ENCODE measurements at regions not wholly inside any gene's neighbourhood (a gene's known extent, or its start where the extent isn't known, plus 50 kb on each side); places are given as distances from the start of the nearest gene placed in this dataset.

DNA sequence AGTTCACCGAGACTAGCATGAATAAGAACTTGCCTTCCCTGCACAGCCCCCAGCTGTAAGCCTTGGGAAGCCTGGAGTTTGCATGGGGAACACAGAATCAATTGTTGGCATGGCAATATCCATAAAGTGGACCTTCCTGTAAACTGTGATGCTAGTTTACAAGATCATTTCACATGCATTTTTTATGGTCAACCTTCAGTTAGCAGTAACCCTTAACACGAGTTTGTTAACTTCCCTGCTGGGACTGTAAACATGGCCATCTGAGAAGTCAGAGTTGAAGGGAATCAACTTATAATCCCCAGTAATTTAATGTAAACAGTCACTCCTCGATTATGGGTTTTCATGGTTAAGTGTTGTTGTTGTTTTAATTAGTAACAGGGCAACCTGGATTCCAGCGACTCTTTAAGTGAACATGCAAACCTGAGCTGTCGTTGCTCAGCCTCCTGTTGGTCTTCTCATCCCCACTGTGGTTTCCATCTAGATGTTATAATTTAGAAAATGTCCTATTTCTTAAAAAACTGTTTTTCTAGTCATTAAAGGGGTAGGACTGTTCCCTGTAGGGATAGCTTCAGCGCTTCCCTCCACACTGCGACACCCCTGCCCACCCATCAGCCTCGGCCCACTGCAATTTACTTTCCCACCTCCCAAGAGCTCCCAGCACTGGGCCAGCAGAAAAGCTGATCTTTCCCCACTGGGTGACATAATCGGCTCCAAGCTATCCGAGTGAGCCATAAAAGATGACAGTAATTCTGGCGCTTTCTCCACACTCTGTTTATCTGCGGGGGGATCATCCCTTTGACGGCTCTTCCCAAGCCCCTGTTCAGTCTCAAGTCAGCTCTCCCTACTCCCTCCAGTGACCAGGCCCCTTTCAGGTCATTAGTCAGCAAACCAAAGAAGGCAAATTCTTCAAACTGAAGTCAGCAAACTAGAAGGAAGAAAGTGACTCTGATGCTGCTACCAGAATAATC, 107.6 kb upstream of the IPO9 start:
- no peak for ATAC-seq
- peaks cover 9 to 97% (median 78%) of the 10 kb centered on the region in 12 donors for H3K4me1 ChIP-seq
- no peak overlapping the region for H3K4me3 ChIP-seq
- no peaks in the 10 kb centered on the region for H3K27me3 ChIP-seq
- peak in 1 of 5 donors; percentile 47 for DNase-seq
- TF ChIP-seq, protein P1, sequence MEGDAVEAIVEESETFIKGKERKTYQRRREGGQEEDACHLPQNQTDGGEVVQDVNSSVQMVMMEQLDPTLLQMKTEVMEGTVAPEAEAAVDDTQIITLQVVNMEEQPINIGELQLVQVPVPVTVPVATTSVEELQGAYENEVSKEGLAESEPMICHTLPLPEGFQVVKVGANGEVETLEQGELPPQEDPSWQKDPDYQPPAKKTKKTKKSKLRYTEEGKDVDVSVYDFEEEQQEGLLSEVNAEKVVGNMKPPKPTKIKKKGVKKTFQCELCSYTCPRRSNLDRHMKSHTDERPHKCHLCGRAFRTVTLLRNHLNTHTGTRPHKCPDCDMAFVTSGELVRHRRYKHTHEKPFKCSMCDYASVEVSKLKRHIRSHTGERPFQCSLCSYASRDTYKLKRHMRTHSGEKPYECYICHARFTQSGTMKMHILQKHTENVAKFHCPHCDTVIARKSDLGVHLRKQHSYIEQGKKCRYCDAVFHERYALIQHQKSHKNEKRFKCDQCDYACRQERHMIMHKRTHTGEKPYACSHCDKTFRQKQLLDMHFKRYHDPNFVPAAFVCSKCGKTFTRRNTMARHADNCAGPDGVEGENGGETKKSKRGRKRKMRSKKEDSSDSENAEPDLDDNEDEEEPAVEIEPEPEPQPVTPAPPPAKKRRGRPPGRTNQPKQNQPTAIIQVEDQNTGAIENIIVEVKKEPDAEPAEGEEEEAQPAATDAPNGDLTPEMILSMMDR (IDR thresholded peaks at IDR 0.05) = no peak
- TF ChIP-seq POLR2A (IDR thresholded peaks at IDR 0.05) = no peak
- intact Hi-C loops (cut with DNase I) = loop anchor here in 1 of 10 donors (2.0 kb wide), 1 partner anchor 15 kb away; no protein-coding TSS in a partner anchor
- H3K9me3 ChIP-seq = no peaks in the 10 kb centered on the region
- peak overlapping the region; percentile 54 to 98 (median 82) for H3K27ac ChIP-seq
- H3K36me3 ChIP-seq = peaks cover 0 to 24% (median 8%) of the 10 kb centered on the region in 9 donors
- WGBS, 4 donors = 53 to 66% (median 63%) methylated on average over 13 of the region's 13 CpGs

DNA sequence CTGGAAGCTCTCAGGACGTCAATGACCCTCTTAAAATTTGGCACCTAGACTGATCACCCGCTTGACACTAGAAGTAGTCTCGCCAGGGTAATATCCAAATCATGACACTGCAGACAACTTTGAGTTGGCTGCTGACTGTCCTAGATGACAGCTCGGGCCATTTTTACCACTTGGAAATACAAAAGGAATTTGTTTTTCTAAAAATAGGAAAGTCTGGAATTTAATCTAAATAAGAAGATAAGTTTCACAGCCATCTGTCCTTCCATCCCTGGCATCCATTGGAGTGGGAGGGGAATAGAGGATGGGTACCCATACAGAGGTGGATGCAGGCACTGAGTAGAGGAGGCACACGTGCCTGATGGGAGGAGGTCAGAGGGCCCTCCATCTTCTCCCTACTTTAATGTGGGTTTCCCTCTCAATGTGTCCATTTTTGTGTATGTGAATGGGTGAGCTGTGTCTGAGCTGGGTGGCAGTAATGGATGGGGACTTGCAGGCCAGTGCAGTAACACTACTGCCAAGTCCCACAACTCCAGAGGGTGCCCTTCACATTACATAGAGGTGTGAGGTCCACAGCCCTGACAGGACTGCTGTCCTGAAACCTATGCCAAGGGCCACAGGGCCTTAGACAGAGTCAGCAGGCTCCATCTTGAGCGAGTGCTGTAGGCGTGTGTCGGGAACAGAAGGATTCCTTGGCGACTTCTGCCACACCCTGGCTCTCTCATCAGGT, 104.8 kb upstream of the IPO9 start:
- Histone ChIP-seq H3K4me1 (peaks cover 6 to 92% (median 70%) of the 10 kb centered on the region in 12 donors), H3K36me3 (peaks cover 0 to 3% (median 0%) of the 10 kb centered on the region in 9 donors), H3K27me3 (no peaks in the 10 kb centered on the region), H3K27ac (peak overlapping the region; percentile 33 to 98 (median 78)), H3K9me3 (no peaks in the 10 kb centered on the region), H3K4me3 (no peak overlapping the region)
- TF ChIP-seq, protein P1 (IDR thresholded peaks at IDR 0.05) = no peak
- TF ChIP-seq POLR2A (IDR thresholded peaks at IDR 0.05) = no peak
- intact Hi-C loops (cut with DNase I) = no loop called here
- WGBS, 4 donors = 22 to 29% (median 23%) methylated on average over 9 of the region's 9 CpGs
- DNase-seq (peak in 3 of 5 donors; percentile 59 to 77 (median 76)), ATAC-seq (peak; percentile 79 to 86 (median 83))

DNA sequence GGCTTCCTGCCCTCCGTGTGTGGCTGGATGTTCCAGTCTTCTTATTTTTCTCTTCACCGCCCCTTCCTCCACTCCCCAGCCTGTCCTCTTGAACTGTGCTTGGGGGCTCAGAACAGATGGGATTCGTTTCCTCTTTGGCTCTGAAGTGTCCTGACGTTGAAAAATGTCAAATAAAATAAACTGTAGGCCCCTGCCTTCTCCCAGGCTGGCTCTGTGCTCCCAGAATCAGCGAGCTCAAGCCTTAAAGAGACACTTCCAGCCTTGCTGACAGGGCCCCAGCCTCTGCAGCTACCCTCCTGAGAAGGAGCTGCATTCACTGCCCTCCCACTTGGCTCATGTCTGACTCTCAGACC, 104.2 kb upstream of the IPO9 start:
- no peaks in the 10 kb centered on the region for H3K9me3 ChIP-seq
- WGBS, 4 donors = 15 to 27% (median 20%) methylated on average over 5 of the region's 5 CpGs
- H3K27ac ChIP-seq = peak overlapping the region; percentile 33 to 98 (median 78)
- no peaks in the 10 kb centered on the region for H3K27me3 ChIP-seq
- no peak overlapping the region for H3K4me3 ChIP-seq
- H3K36me3 ChIP-seq = peaks cover 0 to 3% (median 0%) of the 10 kb centered on the region in 9 donors
- peak in 1 of 5 donors; percentile 49 for DNase-seq
- TF ChIP-seq POLR2A (IDR thresholded peaks at IDR 0.05) = no peak
- intact Hi-C loops (cut with DNase I) = no loop called here
- ATAC-seq = peak in 2 of 4 donors; percentile 2 to 5
- H3K4me1 ChIP-seq = peaks cover 4 to 91% (median 66%) of the 10 kb centered on the region in 12 donors

DNA sequence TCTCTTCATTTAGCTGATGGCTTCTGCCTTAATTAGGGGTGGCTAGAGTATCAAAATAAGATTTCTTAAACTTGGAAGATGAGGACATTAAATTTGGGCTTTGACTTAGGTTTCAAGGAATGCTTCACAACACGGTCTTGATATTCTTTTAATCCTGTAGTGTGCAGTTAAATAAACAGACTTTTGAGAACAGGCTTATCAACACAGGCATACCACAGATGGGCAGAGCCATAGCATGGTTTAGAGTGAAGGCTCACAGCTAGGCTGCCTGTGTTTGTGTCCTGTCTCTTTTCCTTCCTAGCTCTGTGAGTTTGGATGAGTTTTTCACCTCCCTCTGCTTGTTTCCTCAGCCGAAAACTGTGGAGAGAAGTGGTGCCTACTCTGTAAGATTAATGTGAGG, 102.3 kb upstream of the IPO9 start:
- intact Hi-C loops (cut with DNase I) = no loop called here
- TF ChIP-seq POLR2A (IDR thresholded peaks at IDR 0.05) = no peak
- TF ChIP-seq, protein P1 (IDR thresholded peaks at IDR 0.05) = no peak
- 46 to 55% (median 52%) methylated on average over 2 of the region's 2 CpGs for WGBS, 4 donors
- peaks cover 4 to 91% (median 65%) of the 10 kb centered on the region in 12 donors for H3K4me1 ChIP-seq
- DNase-seq = no peak
- H3K4me3 ChIP-seq = no peak overlapping the region
- no peaks in the 10 kb centered on the region for H3K27me3 ChIP-seq
- H3K27ac ChIP-seq = peak overlapping the region in 11 of 12 donors; percentile 29 to 98 (median 78)
- H3K36me3 ChIP-seq = peaks cover 0 to 3% (median 0%) of the 10 kb centered on the region in 9 donors
- no peak for ATAC-seq
- H3K9me3 ChIP-seq = no peaks in the 10 kb centered on the region
